ENCODE measurements at regions not wholly inside any gene's neighbourhood (a gene's known extent, or its start where the extent isn't known, plus 50 kb on each side); places are given as distances from the start of the nearest gene placed in this dataset.

- TF ChIP-seq MAX (IDR thresholded peaks at IDR 0.05) (no peak), RAD21 (IDR thresholded peaks at IDR 0.05; ENCODE audit: low read depth) (no peak), CEBPB (IDR thresholded peaks at IDR 0.05) (no peak), FOXM1 (IDR thresholded peaks at IDR 0.05; ENCODE audit: borderline replicate concordance, low read depth) (no peak), YY1 (IDR thresholded peaks at IDR 0.05; ENCODE audit: low read depth) (no peak), TAF1 (IDR thresholded peaks at IDR 0.05; ENCODE audit: low read depth) (no peak), REST (IDR thresholded peaks at IDR 0.05; ENCODE audit: low read depth) (no peak), TEAD4 (IDR thresholded peaks at IDR 0.05) (no peak), EP300 (IDR thresholded peaks at IDR 0.05; ENCODE audit: borderline replicate concordance) (no peak), NFIC (IDR thresholded peaks at IDR 0.05) (no peak), CREB1 (IDR thresholded peaks at IDR 0.05; ENCODE audit: low read depth) (no peak), USF1 (IDR thresholded peaks at IDR 0.05) (no peak), TCF12 (IDR thresholded peaks at IDR 0.05; ENCODE audit: low read depth) (no peak), ZBTB7A (IDR thresholded peaks at IDR 0.05; ENCODE audit: low read depth) (no peak)
Measured at GRCh38 chr12:28799348-28799747, 349.7 kb upstream of the FAR2 start.

All from Ishikawa (cell line).